CD4-positive, alpha-beta T cell treated with Interleukin-6 at 100 ng/mL for 8 hours (primary cell): ENCODE measurements at regions not wholly inside any gene's neighbourhood (a gene's known extent, or its start where the extent isn't known, plus 50 kb on each side); places are given as distances from the start of the nearest gene placed in this dataset.
"Not testable (repeated sequence)": the region's sequence is repeated elsewhere in the genome, so short reads cannot be mapped to it uniquely, and the experiment has no call there.

ENCODE experiments used
- DNase-seq: peaks from one replicate; pipeline ENCODE4 v3.0.0-alpha.2; 2020; ENCODE audit warnings: mixed read lengths, low spot score

DNA sequence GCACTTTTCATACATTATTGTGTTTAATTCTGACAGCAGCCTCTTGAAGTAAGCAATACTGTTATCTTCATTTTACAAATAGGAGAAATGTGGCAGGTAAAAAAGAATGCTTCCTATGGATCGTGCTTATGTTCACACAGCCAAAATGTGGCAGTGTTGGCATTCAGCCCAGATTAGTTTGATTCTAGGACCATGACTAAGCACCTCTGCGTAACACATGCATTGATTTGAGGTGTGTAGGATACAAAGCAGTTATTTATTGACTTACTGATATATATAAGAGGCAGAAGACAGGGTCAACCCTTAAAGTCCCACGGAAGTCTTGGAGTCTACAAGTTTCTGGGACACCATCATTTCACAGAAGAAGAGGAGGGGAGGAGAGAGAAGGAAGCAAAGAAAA is 1144.4 kb upstream of the GOT2 start:
- DNase-seq, result no peak

DNA sequence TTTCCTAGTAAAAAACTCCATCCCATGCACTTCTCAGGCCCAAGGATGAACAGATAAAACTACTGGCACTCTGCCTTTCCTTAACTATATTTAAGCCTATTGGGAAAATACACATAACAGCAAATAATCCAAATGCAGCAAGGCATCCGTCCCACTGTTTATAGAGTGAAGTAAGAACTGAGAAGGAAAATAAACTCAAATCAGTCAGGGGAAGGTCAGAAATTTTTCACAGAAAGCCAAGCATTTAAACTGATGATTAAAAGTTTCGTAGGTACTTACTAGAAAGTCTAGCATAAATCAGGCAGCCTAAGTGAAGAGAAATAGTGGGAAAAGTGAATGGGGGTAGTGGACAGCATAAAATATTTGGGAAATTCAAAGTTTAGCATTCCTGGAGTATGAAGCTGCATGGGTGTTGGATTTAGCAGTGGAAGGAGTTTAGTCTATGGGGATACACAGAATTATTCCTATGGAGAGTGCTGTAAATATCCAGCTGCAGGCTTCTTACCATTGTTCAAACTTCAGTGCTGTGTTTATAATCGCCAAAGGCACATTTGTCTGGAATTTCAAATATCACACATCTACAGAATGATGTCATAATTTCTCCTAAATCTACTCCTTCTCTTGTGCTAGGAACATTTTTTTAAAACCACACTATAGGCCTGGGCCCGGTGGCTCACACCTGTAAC is 1131.0 kb upstream of the GOT2 start:
- no peak for DNase-seq

DNA sequence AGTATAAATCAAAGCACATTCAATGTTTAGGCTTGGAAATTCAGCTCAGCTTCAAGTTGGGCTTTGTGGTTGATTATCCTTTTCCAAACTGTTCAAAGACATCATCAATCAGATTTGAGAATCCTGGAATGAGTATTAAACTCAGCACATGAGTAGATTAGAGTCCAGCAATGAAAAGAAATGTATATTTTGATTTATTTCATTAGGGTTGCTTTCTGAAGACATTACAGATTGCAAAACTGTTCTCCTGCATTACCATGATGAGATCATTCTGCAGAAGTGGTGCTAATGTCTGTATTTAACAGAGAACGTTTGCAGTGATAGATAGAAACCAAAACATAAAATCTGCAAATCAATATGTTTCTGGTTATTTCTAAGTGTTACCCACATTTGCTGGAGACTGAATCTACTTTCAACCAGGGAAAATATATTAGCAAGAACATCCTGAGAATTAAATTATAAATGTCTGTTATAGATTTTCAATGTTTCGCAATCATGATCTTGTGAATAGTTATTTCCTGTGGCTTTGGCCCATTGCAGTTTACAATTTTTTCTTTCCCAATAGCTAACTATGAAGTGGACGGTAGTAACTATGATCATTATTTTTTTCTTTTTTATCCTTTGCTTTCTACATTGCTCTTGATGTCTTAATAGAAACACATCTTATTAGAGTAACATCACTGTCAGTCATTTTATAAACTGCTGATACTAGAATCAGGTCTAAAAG is 1125.7 kb upstream of the GOT2 start:
- no peak for DNase-seq

DNA sequence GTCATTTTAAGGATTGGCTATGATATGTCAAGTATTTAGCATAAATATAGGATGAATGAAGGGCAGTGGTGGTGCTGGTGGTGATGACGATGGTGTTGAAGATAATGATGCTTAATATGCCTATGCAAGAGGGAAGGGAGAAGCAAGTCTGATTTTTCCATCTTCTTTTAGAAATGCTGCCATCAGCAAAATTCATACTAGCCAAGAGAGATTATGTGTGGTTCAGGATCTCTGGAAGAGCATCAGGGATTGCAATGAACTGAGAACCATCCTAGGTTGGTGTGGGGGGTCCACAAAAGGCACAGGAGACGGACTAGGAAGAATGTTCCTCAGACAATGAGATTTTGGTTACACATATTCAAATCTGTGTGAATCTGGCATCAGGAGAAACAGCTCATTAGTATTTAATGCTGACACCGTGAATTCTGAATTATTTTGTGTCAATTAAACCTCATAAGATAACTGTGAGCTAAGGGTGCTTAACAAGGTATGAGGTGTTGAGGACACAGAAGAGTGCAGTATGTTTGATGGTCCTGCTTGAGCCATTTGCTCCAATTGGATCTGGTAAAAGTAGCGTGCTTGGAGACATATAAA is 1120.8 kb upstream of the GOT2 start:
- no peak for DNase-seq

DNA sequence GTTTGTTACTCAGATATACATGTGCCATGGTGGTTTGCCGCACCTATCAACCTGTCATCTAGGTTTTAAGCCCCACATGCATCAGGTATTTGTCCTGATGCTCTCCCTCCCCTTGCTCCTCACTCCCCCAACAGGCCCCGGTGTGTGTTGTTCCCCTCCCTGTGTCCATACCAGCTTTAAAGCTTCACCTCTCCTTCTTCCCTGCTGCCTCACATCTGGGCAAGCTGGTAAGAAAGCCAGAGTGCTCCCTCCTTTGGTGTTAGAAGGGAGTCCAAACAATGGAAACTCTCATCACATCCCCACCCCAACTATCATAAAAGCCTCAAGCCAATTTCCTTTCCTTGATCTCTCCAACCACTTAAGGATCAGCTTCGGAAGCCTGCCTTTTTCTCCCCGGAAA is 1115.6 kb upstream of the GOT2 start:
- DNase-seq, result no peak

DNA sequence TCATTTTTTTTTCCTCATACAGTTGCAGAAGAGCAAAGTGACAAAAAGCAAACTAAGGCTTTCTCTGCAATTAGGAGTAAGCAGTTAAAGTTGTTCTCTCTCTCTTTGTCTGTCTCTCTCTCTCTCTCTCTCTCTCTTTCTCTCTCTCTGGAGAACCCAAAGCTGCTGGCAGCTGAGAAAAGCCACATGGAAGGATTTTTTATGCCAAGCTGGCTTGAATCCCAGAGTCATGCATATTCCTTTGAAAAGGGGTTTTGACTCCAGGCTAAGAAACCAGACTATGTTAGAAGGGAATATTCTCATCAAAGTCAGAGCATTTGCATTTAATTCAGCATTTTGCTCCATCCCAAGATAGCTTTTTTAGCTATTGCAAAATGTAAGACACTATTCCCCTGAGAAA is 1114.2 kb upstream of the GOT2 start:
- no peak for DNase-seq

DNA sequence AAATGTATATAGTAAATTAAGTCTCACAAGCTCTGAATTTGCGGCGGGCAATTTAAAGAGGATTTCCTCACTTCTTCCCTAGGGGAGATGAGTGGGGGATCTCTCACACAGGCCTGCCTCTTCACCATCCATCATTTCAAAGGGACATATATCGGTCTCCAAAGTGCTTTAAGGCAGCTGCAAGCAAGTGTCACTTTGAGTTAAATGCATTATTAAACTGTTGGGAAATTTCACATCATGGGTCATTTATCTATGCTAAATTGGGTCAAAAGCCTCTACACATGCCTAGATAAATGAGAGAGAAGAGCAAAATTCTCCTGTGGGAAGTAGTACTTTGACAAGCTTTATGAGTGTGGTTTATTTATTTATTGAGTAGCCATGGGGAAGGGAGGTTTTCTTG is 1106.1 kb upstream of the GOT2 start:
- DNase-seq, result no peak

DNA sequence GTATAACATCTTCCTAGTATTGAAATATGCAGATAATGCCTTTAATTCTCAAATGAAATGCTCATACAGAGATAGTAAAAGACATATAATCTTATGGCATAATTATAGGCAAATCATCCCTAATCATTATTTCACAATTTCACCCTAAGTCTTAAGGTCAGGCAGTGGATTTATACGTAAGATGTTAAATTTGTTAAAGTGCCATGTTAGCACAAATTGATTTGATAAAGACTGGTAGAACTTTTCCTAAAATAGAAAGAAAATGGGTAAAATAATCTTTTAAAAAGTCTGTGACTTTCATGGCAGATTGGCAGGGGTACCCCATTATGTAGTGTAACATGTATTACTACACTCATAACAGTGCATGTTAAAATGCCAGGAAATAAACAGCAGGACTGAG is 1092.7 kb upstream of the GOT2 start:
- DNase-seq, result no peak

DNA sequence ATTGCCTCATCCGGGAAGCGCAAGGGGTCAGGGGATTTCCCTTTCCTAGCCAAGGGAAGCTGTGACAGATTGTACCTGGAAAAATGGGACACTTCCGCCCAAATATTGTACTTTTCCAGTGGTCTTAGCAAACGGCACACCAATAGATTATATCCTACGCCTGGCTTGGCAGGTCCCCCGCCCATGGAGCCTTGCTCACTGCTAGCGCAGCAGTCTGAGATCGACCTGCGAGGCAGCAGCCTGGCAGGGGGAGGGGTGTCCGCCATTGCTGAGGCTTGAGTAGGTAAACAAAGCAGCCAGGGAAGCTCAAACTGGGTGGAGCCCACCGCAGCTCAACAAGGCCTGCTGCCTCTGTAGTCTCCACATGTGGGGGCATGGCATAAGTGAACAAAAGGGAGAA is 1075.4 kb upstream of the GOT2 start:
- not testable (repeated sequence) for DNase-seq

DNA sequence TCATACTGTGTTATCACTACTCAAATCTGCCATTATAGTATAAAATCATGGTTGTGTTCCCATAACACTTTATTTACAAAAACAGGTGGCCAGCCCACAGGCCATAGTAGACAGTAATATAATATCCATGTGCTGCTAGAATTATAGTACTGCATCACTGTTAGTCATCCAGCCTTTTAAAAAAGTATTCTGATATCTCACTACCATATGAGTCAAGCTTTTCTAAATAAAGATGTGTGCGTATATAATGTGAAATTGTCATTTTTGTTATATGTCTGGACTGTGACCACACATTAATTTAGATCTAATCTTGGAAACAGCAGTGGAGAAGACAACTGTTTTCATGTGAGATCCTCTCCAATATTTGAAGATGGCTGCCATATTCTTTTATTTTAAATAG is 1049.1 kb upstream of the GOT2 start:
- DNase-seq, result no peak

DNA sequence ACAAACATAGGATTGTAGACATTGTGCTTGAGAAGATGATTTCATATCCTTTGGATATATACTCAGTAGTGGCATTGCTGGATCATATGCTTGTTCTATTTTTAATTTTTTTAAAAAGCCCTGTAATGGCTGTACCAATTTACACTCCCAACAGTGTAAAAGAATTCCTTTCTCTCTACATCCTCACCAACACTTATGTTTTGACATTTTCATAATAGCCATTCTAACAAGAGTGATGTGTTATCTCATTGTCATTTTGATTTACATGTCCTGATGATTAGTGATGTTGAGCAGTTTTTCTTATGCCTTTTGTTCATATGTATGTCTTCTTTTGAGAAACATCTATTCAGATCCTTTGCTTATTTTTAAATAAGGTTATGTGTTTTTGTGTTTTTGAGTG is 1039.2 kb upstream of the GOT2 start:
- no peak for DNase-seq

DNA sequence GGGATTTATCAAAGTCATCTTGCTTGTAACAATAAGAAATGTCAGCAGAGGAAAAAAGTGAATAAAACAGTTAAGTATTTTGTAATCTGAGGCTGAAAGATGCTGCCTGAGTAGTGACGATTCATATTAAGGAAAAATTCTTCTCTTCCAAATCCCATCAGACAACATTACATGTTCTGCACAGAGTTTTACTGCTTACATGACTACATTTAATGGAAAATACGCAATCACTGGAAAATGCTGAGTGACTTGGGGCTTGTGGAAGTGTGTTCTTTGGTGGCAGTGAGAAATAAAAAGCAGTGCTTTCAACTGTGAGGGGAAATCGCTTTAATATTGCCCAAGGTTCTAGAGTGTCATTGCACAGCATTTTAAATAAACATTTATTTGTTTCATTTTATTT is 1025.2 kb upstream of the GOT2 start:
- DNase-seq, result no peak

DNA sequence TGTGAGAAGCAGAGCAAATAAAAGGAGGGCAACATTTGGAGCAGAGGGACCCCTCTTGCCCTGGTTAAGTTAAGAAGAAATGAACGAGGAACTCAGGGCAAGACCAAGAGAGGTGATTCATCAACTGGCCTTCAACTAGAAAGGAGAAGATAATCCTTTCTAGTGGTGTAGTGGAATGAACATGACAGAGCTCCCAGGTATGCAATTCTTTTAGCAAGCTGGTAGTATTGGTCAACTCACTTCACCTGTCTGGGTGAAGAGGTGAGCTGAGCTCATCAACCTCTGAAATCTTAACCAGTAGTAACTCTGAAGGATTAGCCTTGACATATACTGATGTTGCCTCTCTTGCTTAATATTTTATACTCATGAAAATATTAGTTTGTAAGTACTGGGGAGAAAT is 1024.7 kb upstream of the GOT2 start:
- no peak for DNase-seq

DNA sequence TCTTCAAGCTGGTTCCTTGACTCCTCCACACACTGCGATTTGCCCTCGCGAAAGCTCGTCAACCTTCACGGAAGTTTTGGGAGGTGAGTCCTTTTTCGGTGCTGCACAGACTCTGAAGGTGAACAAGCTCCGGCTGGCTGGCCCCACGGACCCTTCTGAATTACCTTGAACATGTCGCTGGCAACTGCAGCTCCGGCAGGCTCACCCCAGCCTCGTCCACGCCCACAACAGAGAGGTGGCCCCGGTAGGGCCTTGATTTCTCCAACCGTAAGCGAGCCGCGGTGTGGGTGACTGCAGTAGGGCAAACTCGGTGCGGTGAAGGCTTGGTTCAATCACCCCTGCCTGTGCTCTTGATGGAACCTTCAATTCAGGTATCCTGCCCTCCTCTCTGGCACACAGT is 1020.7 kb upstream of the GOT2 start:
- no peak for DNase-seq

DNA sequence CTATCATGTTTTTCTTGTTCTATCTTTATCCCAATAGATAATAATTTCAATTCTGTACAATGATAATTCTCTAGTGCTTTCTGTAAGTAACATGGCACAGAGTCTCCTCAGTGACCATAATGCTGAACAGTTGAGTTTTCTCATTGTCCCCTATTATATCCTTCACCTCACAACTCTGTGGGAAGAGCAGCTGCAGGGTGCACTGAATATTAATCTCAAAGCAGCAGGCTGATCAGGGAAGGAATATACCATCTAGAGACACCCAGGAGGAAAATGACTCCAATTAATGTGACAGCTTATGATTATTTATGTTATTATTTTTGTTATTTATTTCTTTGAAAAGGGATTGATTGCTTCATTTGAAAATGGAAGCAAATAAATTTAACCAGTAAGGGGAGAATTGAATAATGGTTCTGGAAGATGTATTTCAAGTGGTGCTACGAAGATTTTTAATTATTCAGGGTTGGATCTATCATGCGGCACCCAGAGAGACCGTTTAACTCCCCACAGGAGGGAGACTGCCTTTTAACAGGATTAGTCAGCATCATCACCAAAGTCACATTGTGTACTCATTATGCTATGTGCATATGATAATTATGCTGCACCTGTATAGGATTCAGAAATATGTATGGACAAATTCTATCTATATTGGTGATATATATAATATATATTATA is 1015.7 kb upstream of the GOT2 start:
- DNase-seq, result no peak

DNA sequence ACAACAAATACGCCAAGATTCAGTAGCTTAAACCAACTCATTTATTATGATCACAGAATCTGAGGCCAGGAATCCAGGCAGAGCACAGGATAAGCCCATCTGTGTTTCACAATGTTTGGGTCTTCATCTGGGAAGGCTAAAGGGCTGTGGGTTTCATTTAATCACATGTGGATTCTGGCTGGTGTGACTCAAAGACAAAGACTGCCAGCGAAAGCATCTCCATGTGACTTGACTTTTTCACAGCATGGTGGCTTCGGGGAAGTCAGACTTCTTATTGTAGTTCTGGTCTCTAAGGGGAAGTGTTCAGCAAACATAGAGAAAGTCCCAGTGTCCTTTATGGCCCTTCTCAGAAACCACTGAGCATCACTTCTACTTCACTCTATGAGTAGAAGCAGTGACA is 1014.4 kb upstream of the GOT2 start:
- DNase-seq, result no peak

DNA sequence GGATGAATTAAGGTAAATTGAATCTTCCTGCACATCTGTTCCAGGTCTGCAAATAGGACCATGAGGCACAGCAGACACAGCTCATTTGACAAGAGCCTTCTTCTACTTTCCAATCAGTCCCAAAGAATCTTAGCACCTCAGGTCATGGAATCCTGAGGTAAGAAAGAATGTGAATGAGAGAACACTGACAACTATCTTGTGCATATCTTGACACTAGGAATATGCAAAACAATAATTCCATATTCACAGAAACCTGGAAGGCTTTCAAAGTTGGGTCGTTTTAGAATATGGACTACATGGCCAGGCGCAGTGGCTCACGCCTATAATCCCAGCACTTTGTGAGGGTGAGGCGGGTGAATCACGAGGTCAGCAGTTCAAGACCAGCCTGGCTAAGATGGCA is 1009.4 kb upstream of the GOT2 start:
- no peak for DNase-seq

DNA sequence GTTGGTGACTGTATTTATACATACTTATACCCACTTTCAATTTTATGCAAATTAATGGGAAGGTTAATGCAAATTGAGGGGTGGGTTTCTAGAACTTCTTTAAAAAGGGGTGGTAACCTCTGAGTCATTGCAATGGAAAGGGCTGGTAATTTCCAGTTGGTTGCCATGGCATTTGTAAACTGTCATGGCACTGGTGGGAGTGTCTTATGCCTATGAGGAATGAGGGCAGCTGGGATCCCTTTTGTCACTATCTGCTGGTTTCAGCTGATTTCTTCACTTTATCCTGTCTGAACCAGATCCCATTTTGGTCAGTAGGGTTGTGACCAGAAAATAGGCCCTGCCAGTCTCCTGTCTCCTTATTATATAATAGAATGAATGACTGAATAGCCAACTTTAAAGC is 1006.7 kb upstream of the GOT2 start:
- DNase-seq, result no peak

DNA sequence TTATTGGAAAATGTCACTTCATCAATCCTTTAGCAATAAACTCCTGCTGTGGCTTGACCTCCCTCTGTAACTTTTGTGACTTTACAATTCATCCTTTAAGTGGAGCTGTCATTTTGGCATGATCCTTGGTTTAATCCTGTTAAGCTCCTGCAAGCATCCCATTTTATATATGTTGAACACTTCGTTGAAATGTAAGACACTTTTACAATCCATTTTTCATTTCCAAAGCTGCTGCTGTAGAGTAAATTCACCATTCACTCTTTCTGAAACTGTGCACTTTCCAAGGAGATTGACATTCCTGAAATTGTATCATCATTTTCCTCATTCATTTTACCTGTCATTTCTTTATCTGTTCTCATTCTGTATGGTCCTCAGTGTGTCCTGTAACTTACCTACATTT is 1003.2 kb upstream of the GOT2 start:
- DNase-seq, result no peak

DNA sequence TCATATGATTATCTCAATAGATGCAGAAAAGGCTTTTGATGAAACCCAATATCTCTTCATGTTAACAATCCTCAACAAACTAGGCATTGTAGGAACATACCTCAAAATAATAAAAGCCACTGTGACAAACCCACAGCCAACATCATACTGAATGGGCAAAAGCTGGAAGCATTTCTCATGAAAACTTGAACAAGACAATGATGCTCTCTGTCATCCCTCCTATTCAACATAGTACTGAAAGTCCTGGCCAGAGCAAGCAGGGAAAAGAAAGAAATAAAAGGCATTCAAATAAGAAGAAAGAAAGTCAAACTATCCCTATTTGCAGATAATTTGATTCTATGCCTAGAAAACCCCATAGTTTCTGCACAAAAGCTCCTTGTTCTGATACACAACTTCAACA is 999.2 kb upstream of the GOT2 start:
- no peak for DNase-seq

DNA sequence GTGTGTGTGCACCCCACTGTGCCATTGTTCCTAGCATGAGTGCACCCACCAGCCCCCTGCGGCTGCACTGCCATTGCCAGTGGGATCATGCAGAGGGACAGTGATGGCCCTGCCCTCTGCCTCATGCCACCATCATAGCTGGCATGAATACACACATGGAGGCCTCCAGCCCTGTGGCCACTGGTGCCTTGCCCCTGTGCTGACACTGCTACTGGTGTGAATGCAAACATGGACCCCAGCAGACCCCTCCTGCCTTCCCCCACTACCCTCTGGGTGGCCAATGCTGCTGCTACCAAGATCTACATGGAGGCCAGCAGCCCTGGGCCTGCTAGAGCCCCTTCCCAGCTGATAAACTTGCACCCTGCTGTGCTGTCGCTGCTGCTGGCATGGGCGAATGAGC is 995.5 kb upstream of the GOT2 start:
- DNase-seq, result no peak

DNA sequence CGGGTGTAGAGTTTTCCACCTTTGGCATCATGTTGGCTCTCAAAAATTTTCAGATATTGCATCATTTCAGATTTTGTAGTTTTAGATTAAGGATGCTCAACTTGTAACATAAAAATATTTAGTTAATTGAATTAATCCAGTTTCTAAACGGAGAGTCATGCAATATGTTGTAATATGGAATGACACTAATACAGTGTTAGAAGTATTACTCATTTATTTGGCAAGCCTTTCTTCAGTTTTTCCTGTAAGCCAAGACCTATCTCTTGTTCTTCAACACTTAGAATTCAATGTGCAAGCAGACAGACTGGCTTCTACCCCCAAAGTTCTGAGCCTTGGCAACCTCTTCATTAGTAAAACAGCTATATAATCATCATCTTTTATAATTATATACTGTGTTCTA is 985.0 kb upstream of the GOT2 start:
- DNase-seq, result no peak
